C4-2B (cell line): ENCODE measurements at regions not wholly inside any gene's neighbourhood (a gene's known extent, or its start where the extent isn't known, plus 50 kb on each side); places are given as distances from the start of the nearest gene placed in this dataset.

ENCODE experiments used
- CTCF ChIP-seq: fragments of 450-650 bp; conservative IDR thresholded peaks from 2 replicates; pipeline ENCODE4 v1.5.1; 2017; ENCODE audit warnings: mild to moderate bottlenecking
- ZFX ChIP-seq: fragments of 450-650 bp; IDR thresholded peaks from 2 replicates; pipeline ENCODE4 v1.6.1; 2017

GRCh38 chr7:13411636-13412035 is 577.8 kb downstream of the ETV1 start:
- TF ChIP-seq CTCF (no peak), ZFX (no peak)
